ENCODE measurements at regions not wholly inside any gene's neighbourhood (a gene's known extent, or its start where the extent isn't known, plus 50 kb on each side); places are given as distances from the start of the nearest gene placed in this dataset.

DNA sequence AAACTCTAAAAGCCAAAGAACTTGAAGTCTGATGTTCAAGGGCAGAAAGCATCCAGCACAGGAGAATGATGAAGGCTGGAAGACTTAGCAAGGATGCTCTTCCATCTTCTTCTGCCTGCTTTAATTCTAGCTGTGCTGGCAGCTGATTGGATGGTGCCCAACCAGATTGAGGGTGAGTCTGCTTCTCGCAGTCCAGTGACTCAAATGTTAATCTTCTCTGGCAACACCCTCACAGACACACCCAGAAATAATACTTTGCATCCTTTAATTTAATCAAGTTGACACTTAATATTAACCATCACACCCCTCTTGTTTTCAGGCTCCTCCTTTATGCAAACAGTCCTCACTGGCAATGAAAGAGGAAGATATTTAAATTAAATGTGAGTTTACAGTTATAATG, 321.7 kb downstream of the TEX13C start:
- TF ChIP-seq POLR2A (IDR thresholded peaks at IDR 0.05) (no peak), EP300 (IDR thresholded peaks at IDR 0.05) (no peak), POLR2AphosphoS5 (IDR thresholded peaks at IDR 0.05) (no peak)
- TF ChIP-seq, protein P1, sequence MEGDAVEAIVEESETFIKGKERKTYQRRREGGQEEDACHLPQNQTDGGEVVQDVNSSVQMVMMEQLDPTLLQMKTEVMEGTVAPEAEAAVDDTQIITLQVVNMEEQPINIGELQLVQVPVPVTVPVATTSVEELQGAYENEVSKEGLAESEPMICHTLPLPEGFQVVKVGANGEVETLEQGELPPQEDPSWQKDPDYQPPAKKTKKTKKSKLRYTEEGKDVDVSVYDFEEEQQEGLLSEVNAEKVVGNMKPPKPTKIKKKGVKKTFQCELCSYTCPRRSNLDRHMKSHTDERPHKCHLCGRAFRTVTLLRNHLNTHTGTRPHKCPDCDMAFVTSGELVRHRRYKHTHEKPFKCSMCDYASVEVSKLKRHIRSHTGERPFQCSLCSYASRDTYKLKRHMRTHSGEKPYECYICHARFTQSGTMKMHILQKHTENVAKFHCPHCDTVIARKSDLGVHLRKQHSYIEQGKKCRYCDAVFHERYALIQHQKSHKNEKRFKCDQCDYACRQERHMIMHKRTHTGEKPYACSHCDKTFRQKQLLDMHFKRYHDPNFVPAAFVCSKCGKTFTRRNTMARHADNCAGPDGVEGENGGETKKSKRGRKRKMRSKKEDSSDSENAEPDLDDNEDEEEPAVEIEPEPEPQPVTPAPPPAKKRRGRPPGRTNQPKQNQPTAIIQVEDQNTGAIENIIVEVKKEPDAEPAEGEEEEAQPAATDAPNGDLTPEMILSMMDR (IDR thresholded peaks at IDR 0.05), result no peak
- Histone ChIP-seq H3K4me1 (no peaks in the 10 kb centered on the region), H3K9me3 (no peaks in the 10 kb centered on the region), H3K27ac (no peak overlapping the region), H3K36me3 (no peaks in the 10 kb centered on the region), H3K4me3 (no peak overlapping the region), H3K27me3 (no peaks in the 10 kb centered on the region)
- WGBS, 2 donors (ENCODE audit: low coverage in 1 of 2), result 67 to 80% methylated on average over 1 of the region's 1 CpG
- no peak for ATAC-seq

GRCh38 chrX:125646195-125646594, 326.5 kb downstream of the TEX13C start:
- Histone ChIP-seq H3K4me1 (no peaks in the 10 kb centered on the region), H3K4me3 (no peak overlapping the region), H3K27ac (no peak overlapping the region), H3K9me3 (no peaks in the 10 kb centered on the region), H3K27me3 (no peaks in the 10 kb centered on the region), H3K36me3 (no peaks in the 10 kb centered on the region)
- no CpG with 5 or more reads among the region's 2 CpGs for WGBS, 2 donors (ENCODE audit: low coverage in 1 of 2)
- no peak for ATAC-seq
- no peak for TF ChIP-seq POLR2A (IDR thresholded peaks at IDR 0.05)
- TF ChIP-seq EP300 (IDR thresholded peaks at IDR 0.05), result no peak
- TF ChIP-seq, protein P1 (IDR thresholded peaks at IDR 0.05), result no peak
- no peak for TF ChIP-seq POLR2AphosphoS5 (IDR thresholded peaks at IDR 0.05)

DNA sequence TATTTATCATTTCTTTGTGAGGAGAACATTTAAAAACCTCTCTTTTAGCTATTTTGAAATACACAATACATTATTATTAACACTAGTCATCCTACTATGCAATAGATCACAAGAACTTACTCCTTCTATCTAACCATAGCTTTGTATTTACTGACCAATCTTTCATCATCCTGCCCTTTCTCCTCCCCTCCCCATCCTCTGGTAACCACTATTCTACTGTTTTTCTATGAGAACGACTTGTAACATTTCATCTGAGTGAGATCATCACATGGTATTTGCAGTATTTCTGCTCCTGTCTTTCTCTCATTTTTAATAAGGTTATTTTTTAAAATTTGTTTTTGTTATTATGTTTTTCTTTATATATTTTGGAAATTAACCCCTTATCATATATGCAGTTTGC, 331.8 kb downstream of the TEX13C start:
- no peak overlapping the region for H3K4me3 ChIP-seq

GRCh38 chrX:125654501-125654900, 334.8 kb downstream of the TEX13C start:
- TF ChIP-seq EP300 (IDR thresholded peaks at IDR 0.05), result no peak
- TF ChIP-seq, protein P1 (IDR thresholded peaks at IDR 0.05), result no peak
- no peak for TF ChIP-seq POLR2AphosphoS5 (IDR thresholded peaks at IDR 0.05)
- no peaks in the 10 kb centered on the region for H3K27me3 ChIP-seq
- H3K27ac ChIP-seq, result no peak overlapping the region
- H3K4me1 ChIP-seq, result no peaks in the 10 kb centered on the region
- ATAC-seq, result no peak
- WGBS, 2 donors (ENCODE audit: low coverage in 1 of 2), result 21 to 39% methylated on average over 2 of the region's 2 CpGs
- H3K36me3 ChIP-seq, result no peaks in the 10 kb centered on the region
- H3K4me3 ChIP-seq, result no peak overlapping the region
- no peaks in the 10 kb centered on the region for H3K9me3 ChIP-seq

More for the DNA sequence above, 331.8 kb downstream of the TEX13C start:
- WGBS, 2 donors (ENCODE audit: low coverage in 1 of 2), result 9 to 29% methylated on average over 1 of the region's 1 CpG
- TF ChIP-seq, protein P1 (IDR thresholded peaks at IDR 0.05), result no peak
- TF ChIP-seq POLR2A (IDR thresholded peaks at IDR 0.05), result no peak
- no peak for TF ChIP-seq POLR2AphosphoS5 (IDR thresholded peaks at IDR 0.05)
- TF ChIP-seq EP300 (IDR thresholded peaks at IDR 0.05), result no peak
- Histone ChIP-seq H3K27ac (no peak overlapping the region), H3K4me1 (no peaks in the 10 kb centered on the region), H3K27me3 (no peaks in the 10 kb centered on the region), H3K9me3 (no peaks in the 10 kb centered on the region), H3K36me3 (no peaks in the 10 kb centered on the region)
- ATAC-seq, result no peak

DNA sequence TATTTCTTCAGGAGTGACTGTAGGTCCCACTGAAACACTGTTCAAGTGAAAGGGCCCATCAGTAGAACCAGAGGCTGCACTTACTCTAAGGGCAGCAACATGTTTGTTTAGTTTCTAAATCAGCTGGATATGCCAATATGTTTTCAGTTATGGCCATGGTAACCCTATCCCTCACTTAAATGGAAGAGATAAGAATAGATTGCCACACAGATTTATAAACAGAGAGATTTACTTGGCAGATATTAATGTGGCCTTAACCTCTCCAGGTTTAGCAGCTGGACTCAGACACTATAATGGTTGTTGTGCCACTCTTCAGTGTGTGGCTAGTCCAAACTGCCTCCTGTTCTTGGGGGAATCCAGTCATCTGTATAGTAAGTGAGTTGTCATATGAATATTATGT, 354.1 kb downstream of the TEX13C start:
- no peak for ATAC-seq
- no peak for TF ChIP-seq POLR2A (IDR thresholded peaks at IDR 0.05)
- TF ChIP-seq POLR2AphosphoS5 (IDR thresholded peaks at IDR 0.05), result no peak
- TF ChIP-seq, protein P1 (IDR thresholded peaks at IDR 0.05), result no peak
- no peak for TF ChIP-seq EP300 (IDR thresholded peaks at IDR 0.05)
- no peaks in the 10 kb centered on the region for H3K27me3 ChIP-seq
- no peaks in the 10 kb centered on the region for H3K36me3 ChIP-seq
- H3K4me1 ChIP-seq, result no peaks in the 10 kb centered on the region
- no peak overlapping the region for H3K27ac ChIP-seq
- no peaks in the 10 kb centered on the region for H3K9me3 ChIP-seq
- H3K4me3 ChIP-seq, result no peak overlapping the region

All from gastroesophageal sphincter (tissue), 4 donors.